Neural cell (in vitro differentiated cells): ENCODE measurements at regions not wholly inside any gene's neighbourhood (a gene's known extent, or its start where the extent isn't known, plus 50 kb on each side); places are given as distances from the start of the nearest gene placed in this dataset.

ENCODE experiments used
- CTCF ChIP-seq: fragments of 450-650 bp; IDR thresholded peaks from 2 replicates; pipeline ENCODE4 v1.5.1; 2014; ENCODE audit warnings: antibody characterized with exemption, mild to moderate bottlenecking, moderate library complexity; ENCODE audit not compliant: poor library complexity, severe bottlenecking
- REST ChIP-seq: IDR thresholded peaks from 2 replicates; pipeline ENCODE4 v1.6.1; 2012; ENCODE audit warnings: borderline replicate concordance

DNA sequence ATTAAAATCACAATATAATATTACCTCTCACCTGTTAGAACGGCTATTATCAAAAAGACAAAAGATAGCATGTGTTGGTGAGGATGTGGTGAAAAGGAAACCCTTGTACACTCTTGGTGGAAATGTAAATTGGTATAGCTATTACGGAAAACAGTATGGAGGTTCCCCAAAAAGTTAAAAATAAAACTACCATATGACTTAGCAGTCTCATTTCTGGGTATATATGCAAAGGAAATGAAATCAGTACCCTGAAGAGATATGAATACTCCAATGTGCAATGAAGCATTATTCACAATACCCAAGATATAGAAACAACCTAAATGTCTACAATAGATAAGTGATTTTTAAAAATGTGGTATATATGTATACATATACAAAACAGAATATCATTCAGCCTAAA is 199.9 kb downstream of the SNX18 start:
- TF ChIP-seq CTCF (no peak), REST (no peak)
